ENCODE measurements at regions not wholly inside any gene's neighbourhood (a gene's known extent, or its start where the extent isn't known, plus 50 kb on each side); places are given as distances from the start of the nearest gene placed in this dataset.

GRCh38 chr4:112083587-112084347 is 61.5 kb upstream of the FAM241A start:
- TF ChIP-seq GABPA (IDR thresholded peaks at IDR 0.05 in 1 of 2, conservative IDR thresholded peaks at IDR 0.05 in 1 of 2) (no peak), ZBTB33 (IDR thresholded peaks at IDR 0.05) (no peak), CTCF (IDR thresholded peaks at IDR 0.05; ENCODE audit: low read depth, low read length, missing input control) (no peak), MAX (IDR thresholded peaks at IDR 0.05) (no peak), RAD21 (IDR thresholded peaks at IDR 0.05) (no peak), REST (IDR thresholded peaks at IDR 0.05) (no peak), SP1 (IDR thresholded peaks at IDR 0.05) (no peak)

Measured in liver (tissue), 3 donors.